DMS53 (cell line): ENCODE measurements at regions not wholly inside any gene's neighbourhood (a gene's known extent, or its start where the extent isn't known, plus 50 kb on each side); places are given as distances from the start of the nearest gene placed in this dataset.
"Not testable (repeated sequence)": the region's sequence is repeated elsewhere in the genome, so short reads cannot be mapped to it uniquely, and the experiment has no call there.

Source experiments
- DNase-seq: peaks from one replicate; lab custom pipeline; 2025; lab: John Stamatoyannopoulos, UW

DNA sequence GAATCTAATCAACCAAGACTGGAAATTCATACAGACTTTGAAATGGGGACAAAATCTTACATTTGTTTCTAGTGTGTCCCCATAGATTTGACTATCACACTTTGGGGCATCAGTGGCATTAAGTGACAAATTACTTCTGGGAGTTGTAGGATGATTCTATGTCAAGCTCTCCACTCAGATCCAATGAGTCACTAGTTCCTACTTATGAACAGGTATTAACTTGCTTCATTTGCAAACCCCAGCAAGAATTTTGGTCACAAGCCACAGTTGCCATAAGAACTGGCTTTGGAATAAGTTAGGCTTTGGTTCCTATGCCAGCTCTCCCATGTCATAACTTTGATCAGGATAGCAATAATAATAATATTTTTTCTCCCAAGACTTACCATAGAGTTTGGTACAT, 77.6 kb upstream of the PTPRK start:
- peak; percentile 17 for DNase-seq

DNA sequence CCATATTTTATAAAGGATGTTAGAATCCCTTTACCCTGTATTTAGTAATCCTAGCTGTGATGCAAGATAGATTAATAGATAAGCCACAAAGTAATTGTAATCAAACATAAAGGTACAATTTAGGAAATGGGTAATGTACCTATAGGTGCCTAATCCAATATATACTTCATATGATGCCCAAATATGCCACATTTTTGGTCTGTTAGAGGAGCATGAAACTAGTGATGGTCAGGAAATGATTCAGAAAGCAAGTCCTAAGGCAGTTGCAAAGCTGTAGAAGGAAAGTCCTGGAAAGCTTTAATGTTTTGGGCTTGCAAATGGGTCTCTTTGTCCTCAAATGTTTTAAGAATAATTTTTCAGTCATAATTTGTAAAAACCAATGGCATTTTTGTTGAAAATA, 76.6 kb upstream of the PTPRK start:
- DNase-seq = no peak

DNA sequence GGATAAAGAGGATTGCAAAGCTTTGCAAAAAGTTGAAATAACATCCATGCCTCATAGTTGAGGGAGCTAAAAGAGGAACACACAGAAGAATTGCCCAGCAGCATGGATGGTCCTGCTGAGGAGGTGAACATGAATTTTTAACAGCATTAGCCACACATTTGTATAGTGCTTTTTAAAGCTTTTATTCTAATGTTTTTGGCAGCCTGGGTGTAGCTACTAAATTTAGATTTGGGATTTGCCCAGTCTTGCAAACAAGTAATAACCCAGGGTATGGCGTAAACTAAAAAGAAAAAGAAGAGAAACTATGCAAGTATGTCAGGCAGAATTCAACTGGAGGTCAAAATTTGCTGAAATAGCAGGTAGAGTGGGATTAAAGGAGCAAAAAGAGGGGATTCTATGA, 75.1 kb upstream of the PTPRK start:
- DNase-seq = no peak

DNA sequence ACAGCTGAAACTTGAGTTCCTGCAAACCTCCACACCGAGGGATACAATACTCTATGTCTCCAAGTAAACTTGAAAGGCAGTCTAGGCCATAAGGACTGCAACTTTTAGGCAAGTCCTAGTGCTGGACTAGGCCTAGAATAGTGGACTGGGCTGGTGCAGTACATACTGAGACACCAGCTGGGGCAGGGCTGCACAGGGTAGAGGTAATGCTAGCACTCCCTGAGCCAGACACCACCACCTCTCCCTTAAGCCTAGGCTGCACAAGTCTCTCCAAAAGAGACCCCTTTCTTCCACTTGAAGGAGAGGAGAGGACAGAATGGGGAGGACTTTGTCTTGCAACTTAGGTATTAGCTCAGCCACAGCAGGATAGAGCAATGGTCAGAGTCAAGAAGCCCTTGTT, 65.7 kb upstream of the PTPRK start:
- DNase-seq = no peak

DNA sequence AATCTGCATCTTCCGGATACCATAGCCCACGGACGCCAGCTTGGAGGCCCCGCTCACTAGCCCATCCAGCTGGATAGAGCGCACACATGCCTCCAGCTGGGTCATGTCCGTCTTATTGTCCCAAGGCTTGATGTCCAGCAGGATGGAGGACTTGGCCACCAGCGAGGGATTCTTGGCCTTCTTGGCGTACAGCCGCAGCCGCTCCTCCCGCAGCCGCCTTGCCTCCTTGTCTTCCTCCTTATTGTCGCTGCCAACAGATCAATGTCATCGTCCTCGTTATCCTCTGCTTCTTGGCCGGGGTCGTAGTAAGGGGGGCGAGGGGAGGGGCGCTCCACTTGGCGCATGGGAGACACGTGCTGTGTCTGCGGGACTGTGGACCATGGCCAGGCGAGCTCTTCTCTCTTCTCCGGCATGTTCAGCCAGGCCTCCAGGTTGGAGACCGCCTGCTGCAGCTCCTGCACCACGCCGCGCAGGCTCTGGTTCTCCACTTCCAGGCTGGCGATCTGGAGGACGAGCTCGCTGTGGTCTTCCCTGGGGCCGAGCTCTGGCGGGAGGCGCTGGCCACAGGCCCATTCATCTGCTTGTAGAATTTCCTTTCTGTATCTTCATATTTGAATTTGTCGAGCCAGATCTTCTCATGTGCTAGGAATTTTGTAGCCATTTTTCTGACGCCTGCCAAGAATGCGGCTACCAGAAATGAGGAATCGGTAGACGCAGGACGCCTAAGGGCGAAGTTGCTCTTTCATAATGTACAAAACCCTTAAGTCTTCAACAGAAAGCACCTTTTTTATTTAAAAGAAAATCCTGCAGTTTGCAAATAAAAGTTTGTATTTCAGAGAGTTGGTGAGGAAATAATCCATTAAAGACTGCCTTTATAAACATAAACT, 60.1 kb upstream of the PTPRK start:
- no peak for DNase-seq

DNA sequence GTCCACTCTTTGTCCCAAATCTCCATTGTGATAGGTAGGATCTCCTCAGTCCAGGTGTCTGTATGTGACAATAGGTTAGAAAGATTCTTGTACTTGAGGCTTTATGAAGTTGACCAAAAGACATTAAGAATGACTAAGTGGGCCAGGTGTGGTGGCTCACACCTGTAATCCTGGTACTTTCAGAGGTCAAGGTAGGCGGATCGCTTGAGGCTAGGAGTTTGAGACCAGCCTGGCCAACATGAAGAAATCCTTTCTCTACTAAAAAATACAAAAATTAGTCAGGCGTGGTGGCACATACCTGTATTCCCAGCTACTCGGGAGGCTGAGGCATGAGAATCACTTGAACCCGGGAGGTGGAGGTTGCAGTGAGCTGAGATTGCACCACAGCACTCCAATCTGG, 54.9 kb upstream of the PTPRK start:
- DNase-seq = not testable (repeated sequence)

DNA sequence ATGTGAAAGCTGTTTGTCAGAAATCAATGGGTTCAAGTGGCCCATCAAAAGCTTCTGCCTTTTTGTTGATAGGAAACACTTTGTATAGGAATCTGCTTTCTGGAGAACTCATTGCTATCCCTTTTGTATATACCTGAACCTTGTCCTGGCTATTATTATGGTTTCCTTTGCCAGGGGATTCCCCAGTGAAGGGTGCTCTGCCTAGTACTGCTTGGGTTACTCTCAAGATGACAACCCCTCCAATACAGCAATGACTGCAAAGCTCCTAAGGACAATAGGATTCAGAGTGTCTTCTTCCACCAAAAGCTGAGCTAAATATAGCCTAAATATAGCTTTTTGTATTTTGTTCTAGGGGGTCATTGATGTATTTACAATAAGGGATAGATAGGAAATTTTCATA, 54.0 kb upstream of the PTPRK start:
- DNase-seq = no peak

DNA sequence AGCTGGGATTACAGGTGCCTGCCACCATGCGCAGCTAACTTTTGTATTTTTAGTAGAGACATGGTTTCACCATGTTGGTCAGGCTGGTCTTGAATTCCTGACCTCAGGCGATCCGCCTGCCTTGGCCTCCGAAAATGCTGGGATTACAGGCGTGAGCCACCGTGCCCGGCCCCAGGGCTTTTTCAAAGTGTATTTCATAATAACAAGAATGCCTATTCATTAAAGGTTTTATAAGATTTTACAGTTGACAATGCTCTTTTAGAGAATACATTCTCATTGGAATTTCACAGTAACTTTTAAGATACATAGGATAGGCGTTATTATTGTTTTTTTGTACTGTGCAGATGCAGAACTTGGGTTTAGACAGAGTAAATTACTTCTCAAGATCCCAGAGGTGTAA, 52.6 kb upstream of the PTPRK start:
- DNase-seq = no peak

DNA sequence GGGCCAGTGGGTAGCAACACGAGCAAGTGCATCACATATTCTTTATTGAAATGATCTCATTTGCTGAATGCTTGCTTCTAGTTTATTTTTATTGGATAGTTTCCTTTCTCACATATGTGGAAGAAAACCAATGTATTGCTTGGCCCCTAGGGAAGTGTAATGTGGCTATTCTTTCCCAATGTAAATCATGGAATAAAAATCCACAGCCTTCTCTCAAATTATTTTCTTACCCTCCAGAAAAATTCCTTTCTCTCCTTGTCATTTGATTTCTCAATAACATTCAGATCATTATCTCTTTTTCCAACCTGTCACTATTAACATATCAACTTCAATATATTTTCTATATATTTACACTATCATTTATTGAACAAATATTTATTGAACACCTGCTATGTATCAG, 51.9 kb upstream of the PTPRK start:
- DNase-seq = no peak

DNA sequence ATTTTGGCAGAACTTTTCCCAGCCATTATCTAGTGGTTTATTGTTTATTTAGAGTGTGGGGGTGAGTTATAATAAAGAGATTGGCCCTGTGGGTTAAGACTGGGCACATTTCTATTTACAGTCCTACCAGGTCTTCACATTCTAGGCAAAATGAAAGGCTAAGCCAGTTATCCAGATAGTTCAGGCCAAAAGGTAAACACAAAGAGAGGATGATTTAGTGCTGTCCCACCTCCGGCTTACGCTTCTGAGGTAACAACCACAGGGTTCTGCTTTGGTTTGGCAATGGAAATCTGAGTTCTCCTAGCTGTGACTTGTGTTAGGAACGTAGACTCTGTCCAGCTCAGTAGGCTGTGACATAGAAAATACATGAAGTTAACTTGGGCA, 50.3 kb upstream of the PTPRK start:
- peak; percentile 10 for DNase-seq

DNA sequence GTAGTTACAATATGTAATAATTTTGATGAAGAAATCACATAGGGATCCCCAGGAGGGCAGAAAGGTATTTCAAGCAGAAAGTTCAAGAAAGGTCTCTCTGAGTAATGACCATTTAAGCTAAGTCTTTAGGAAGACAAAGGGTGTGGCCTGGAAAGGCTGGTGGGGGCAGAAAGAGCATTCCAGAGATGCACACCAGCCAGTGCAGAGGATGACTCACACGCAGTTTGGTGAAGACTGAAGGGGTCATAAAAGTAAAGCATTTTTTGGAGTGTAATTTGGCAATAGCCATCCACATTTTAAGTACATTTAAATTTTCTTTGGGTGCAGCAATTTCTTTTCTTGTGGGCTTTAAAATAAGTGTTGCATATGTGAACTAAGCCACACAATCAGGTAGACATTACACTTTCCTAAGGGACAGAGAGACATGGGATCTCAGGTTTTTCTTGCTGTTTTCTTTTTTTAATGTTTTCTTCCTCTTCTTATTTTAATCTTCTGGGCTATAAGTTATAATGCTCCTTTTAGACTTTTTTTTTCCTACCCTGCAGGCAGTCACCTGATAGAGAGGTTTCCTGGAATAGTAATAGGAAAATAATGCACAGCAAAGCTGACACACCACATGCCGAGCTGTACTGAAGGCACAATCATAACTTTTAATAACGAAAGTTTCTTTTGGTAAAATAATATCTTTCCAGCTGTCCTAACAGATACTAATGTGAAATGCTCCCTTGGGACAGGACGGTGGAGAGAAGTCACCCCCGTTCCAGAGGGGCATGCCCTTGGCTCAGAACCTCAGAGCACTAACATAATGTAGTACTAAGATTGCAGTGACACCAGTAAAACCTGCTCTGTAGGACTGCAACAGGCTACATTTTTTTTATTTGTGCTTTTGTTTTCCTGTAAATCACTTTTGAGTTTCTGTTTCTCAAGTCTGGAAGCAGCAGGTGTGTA, 49.6 kb upstream of the PTPRK start:
- DNase-seq = no peak
